Central memory CD4-positive, alpha-beta T cell (primary cell): ENCODE measurements at regions not wholly inside any gene's neighbourhood (a gene's known extent, or its start where the extent isn't known, plus 50 kb on each side); places are given as distances from the start of the nearest gene placed in this dataset.

Source experiments
- DNase-seq: peaks from one replicate; pipeline ENCODE4 v3.0.0; 2022

DNA sequence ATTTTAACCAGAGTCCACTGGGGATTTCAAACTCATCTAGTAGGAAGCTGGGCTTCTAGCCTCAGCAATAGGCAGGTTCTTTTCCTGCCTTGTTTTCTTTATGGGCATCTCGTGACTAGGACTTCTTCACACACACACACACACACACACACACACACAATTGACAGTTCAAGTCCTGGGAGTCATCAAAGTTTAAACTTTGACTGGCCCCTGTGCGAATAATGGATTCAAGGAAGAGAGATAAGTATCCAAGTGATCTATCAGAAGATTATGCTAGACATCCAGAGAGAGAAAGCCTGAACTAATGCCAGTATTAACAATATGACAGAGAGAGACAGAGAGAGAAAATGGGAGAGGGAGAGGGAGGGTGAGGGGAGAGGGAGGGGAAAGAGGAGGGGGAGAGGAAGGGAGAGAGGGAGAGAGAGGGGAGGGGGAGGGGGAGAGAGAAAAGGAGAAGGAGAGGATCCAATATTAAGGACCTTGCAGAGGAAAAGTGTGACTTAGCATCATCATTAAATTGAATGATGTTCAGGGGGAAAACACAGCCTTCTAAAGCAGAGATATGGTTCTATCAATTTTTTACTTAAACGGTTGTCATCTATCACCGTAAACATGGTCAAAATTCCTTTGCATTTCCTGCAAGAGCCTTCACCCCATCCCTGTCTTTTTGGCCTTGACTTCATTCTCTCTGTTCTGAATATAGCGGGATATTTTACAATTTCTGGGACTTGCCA is 327.6 kb upstream of the ZEB2 start:
- DNase-seq = no peak

DNA sequence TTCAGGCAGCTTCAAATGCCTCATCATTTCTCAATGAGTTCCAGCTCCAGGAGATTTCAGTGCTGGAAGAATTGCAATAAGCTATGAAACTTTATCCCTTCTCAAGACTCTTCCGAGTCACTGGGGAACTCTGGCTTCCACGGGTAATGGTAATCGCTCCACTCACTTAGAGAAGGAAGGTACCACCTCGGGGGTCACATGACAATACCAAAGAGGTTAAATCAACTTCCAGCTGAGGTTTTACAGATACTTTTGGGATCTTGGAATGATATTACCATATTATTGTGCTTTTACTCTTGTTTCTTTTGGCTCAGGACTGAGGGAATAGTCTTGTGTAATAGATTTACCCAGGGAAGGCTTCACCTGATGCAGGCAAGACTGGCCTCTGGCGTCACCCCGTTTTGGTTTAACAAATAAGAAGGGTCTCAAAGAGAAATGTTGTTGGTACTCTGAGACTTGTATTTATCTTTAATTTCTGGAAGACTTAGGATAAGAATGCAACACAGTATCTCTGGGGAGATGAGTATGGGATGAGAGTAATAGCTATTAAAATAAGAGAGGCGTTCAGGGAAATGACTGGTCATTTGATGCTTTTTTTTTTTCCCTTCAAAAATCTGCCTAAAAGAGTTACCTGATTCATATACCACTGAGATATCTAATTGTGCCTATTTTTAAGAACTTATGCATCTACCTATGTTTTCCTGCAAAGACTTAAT is 316.9 kb upstream of the ZEB2 start:
- no peak for DNase-seq

DNA sequence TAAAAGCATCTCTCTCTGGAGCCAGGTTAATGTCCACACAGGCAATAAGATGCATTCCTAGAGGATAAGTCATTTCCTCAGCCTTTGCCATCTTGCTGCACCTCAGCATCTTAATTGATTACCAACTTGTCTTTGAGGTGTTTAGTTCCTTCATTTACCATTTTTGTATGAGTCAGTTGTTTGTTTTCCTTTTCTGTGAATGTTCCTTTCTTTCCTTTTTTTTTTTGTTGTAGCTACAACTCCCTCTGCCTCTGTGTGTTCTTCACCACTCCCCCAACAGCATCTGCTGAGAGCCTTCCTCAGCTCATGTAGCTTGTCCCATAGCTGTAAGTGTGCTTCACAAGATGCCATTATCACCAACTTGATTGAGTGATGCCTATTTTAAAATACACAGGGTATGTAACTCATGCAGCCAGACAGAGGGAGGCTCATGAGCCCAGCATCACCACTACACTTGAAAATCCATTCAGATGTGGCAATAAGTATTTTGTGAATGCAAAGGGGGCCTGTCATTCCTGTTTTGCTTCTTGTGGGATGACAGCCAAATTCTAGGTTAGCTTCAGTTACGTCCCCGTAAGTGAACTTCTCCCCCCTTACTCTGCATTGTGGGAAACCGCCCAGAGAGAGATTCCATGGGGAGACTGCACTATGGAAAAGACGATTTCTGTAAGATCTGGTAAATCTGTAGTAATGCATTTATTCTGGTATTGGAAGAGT is 315.9 kb upstream of the ZEB2 start:
- DNase-seq = no peak

DNA sequence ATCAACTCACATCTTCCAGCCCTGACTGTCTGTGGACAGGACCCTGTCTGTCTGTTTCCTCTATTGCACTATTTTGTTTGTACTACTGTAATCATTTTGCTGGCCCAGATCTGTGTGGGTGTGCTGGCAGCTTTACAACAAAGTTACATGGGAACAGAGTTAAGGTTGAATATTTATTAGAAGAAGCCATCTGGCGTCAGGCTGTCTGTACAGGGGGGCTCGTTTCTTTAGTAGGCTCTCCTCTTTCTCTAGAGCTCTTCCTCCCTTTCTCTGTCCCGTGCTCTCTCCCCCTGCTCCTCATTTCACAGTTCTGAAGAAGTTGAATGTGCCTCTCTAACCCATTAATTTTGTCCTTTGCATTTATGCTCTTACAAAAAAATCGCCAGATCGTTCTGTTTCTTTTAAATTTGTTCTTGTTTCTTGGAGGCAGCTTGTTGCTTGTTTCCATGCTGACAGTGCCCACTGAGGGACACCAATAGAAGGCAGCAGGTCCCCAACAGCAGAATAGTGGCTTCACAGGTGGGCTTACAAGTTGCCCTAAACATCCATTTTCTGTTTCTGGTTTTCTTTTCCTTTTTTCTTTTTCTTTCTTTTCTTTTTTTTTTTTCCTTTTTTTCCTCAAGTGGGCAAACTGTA is 315.2 kb upstream of the ZEB2 start:
- DNase-seq = no peak

DNA sequence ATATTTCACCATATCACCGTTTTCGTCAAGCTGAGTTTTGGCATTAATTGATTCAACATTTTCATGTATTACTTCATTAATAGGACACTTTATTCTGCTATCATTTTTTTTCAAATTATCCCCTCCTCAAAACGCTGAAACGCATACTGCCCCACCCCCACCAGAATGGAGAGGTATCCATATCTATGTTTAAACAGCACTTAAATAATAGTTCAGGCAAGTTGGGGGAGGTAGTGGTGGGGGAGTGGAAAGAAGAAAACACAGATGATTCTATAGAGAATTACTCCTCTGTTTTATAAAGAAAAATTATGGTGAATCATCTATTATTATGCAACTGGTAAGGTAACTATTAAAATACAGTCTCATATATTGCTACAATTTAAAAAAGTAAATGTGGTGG is 314.4 kb upstream of the ZEB2 start:
- DNase-seq = no peak

DNA sequence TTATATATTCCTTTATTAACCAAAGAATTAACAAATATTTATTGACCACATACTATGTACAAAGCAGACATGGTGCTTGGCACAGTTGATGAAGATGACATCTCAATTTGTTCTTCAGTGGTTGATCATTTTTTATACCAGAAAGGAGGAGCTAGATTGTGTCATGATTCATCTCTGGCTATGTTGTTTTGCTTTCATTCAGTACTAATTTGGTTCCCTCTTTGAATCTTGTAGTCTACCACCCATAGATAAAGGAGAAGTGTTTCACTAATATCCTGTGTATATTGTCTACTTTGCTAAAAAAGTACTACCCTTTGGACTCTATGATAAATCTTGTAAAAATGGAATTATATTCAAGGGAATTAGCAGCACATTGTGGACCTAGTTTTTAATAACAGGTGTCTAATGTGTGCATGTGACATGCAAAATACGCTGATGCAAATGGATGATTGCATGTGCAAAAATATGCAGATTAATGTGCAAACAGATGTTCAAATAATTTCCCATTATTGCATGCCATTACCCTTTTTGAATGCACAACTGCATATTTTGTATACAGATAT is 313.2 kb upstream of the ZEB2 start:
- no peak for DNase-seq

DNA sequence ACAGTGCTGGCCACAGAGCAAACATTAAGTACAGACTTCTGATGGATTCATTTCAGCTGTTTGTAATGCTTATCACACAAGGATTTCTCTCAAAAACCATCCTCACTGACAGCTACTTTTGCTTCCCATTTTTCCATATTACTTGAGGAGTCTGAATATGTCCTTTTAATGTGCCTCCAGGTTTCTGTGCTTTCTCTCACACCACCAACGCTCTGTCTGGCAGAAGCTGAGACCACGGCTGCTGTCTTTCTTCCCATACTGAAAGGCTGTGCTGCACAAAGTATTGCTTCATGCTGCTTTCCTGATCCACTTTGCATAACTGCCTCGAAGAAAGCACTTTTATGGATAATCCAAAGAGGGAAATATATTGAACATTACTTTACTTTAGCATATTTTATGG is 312.1 kb upstream of the ZEB2 start:
- no peak for DNase-seq

DNA sequence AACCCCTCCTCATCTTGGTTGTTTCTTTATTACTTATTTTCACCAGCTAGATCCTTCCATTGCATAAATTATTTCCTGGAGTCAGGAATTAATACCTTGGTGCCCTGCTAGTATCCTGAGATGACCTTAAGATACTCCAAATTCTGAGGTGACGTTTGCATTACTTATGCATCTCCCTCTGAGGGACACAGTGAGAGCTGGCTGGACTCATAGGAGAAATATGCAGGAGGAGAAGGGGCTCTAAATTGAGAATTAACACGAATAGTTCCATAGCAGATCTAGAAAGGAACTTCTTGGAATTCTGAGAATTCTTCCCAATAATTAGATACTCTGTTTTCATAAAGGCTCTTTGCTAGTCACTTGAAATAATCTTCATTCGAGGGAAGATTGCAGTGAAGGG is 310.6 kb upstream of the ZEB2 start:
- DNase-seq = no peak

DNA sequence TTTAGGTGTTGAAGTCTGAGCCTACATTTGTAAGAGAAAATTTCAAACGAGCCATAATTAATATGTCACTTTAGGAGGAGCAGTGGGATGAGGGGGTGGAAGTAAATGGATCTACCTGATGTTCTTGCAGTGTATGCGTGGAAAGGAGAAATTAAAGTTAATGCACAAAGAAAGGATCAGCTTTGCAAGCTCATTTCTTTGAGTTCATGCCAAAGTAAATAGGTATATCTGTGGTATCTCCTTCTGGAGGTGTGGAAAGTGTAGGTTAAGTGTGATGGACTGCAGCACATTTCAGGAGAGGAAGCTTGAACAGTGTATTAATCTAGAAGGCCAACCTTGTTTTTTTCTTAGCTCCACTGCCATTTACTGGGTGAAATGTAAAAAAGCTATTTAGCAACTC is 307.5 kb upstream of the ZEB2 start:
- no peak for DNase-seq

DNA sequence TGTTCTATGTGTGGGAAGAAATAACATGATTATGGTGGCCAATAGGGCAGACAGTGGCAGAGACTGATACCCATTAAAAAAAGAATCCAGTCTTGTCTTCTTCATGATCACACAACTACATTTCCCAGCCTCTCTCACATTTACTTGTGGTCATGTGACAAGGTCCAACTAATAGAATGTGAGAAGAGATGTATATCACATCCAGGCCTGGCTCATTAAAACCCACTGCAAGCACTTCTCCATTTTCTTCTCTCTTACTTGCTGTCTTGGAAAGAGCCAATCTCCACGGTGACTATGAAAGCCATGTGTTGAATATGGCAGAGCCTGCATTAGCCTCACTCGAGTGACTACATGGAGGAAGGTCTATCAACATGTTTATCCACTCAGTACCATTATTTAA is 306.2 kb upstream of the ZEB2 start:
- DNase-seq = no peak

DNA sequence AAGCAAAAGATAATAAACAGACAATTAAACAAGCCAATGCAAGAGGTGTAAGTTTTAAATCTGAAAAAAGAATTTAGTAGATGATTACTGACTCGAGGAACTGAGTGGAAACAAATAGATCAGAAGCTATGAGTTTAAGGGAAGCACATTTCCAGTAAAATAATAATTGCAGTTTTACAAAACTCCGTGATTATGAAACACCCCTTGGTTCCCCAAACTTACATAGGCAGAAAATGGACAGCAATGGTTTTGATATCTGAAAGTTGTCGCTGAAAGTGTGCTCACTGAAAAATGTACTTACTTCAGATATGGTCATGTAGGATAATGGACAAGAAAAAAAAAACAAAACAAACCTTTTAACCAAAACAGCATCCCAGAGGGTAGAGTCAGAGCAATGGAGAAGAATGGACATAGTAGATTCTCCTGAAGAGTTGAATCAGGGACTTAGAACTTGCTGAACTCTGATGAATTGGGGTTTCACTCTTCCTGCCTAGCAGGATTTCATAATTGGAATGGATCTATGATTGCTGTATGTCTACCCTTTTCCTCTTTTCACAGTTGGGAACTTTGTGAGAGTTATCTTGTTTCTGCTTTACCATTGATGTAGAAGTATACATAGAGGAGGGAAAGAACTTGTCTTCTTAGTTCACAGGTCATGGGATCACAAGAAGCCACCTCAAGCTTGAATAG is 305.6 kb upstream of the ZEB2 start:
- DNase-seq = no peak

DNA sequence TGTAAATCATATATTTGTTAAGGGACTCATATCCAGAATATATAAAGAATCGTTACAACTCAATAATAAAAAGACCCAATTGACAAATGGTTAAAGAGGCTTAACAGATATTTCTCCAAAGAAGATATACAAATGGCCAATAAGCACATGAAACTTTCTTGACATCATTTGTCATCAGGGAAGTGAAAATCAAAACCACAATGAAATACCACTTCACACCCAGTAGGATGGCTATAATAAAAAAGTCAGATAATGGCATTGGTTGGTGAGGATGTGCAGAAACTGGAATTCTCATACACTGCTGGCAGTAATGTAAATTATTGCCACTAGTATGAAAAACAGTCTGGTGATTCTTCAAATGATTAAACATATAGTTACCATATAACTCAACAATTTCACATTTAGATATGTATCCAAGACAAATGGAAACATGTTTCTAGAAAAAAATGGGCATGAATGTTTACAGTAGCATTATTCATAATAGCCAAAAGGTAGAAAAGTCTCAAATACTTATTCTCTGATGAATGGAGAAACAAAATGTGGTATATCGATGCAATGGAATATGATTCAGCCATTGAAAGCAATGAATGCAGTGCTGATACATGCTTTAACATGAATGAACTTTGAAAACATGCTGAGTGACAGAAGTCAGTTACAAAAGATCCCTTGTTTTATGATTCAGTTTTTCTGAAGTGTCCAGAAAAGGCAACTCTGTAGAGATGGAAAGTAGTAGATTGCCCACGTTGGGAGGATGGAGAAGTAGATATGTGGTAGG is 304.6 kb upstream of the ZEB2 start:
- no peak for DNase-seq

DNA sequence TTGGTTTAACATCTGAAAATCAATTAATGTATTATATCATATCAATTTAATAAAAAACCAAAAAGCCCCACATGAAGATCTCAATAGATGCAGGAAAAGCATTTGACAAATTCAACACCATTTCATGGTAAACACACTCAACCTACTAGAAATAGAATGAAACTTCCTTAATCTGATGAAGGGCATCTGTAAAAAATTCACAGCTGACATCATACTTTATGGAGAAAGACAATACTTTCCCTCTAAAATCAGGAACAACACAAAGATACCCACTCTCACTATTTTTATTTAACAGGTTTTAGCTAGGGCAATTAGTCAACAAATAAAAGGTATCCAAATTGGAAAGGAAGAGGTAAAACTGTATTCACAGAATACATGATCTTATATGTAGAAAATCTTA is 303.0 kb upstream of the ZEB2 start:
- no peak for DNase-seq

DNA sequence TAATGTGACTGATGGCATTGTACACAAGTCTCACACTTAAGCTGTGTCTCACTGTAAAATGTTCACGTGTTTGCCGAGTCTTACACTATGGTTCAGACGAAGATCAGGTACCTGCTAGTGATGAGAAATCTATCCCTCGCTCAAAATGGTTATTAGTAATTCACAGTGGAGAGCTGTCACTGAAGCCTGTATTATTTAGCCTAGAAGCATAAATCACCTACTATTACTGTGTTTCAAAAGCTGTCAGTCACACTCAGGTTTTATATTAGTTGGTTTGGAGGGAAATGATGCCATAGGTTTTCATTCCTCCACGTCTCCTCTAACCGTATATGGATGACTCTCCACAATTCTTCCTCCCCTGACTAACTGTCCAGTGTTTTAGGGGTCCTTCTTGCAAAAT is 292.4 kb upstream of the ZEB2 start:
- DNase-seq = no peak

DNA sequence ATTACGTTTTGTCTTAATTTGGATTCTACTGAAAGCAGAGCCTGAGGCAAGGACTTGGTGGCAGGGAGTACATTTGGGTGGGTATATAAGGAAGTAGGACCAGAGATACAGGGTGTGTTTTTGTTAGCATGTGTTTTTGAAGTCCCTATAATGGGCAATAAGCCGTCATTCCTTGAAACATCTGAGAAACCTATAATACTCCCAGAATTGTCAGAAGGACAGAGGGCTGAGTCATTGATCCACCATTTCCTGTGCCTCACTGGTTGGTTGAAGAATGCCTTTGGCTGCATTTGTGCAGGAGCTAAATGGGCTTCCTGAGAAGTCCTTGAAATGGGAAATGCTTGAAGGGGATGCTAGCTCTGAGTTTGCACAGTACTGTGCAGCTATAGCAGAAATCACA is 281.8 kb upstream of the ZEB2 start:
- no peak for DNase-seq

DNA sequence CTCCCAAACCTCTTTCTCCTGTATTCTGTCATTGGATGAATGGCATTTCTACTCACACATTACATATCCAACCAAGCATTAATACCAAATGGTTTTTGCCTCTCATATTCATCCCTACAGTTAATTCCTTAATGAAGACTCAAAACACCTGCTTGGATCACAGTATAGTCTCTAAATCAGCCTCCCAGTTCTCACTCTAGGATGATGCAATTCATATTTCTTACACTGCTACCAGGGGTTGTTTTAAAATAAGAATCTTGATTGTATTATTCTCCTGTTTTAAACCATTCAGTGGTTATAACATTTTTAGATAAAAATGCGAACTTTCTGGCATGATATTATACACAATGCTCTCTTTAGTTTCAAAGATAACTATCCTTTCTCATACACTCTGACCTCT is 281.4 kb upstream of the ZEB2 start:
- DNase-seq = no peak

DNA sequence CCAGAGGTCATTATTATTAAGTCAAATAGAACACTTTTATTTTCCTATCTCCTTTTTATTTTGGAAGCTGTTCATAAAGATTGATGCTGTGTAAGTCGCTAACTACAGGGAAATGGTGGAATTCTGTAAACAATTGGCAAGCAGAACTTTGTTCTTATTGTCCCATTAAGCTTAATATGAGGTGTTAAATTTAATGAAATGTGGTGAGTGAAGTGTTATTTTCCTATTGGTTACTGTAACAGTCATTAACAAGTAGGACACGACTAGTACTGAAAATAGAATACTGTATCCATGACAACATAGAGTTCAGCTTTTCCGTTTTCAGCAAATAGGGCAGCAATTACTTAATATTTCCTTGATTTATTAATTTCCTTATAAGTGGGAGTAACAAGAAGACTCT is 279.1 kb upstream of the ZEB2 start:
- no peak for DNase-seq

DNA sequence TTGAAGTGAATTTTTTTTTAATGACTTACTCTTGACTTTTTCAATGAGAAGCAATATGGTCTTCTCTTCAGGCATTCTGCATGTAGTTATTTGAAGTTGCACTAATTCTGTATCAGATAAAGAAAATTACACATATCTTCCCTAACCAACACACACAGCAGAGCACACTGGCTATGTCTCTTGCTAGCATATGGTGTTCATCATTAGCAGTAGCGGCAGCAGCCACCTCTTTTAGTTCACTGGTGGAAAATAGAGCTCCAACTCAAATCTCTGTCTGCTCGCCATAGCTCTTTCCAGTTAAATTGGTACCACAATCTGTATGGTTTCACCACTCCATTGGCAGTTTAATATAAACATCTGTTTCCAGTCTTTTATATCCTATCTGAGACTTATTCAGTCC is 278.1 kb upstream of the ZEB2 start:
- DNase-seq = no peak

DNA sequence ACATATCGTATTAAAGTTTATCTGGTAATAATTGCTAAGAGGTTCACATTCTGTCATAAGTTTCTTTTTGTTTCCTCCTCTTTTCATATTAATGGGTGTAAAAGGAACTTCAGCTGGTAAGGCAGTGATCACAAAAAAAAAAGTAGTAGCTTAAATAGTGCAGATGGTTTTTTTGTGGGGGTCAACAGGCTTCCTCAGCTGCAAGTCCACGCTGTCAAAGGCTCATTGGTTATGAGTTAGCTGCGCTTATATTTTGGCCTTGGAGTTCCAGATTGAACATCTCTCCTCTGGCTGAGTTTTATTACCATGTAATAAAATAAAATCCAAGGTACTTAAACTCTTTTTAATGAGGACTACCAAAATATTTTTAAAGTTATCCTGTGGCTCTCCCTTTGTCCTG is 277.0 kb upstream of the ZEB2 start:
- DNase-seq = no peak

DNA sequence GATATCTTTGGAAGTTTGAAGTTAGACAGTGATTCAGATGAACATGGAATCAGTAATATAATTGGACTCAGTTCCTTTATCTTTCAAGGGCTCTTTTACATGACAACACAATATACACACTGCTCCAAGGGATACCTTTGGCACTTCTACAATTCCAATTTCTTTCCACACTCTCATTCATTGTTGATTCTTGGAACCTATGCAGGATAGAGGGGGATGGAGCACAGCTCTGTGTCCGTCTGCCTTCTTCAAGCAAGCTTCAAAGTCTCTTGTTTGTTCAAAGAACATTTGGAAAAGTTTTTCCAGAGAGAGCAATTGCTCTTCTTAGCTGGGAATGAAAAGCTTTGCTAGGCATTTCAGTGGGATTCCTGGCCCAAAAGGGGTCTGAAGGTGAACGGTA is 276.2 kb upstream of the ZEB2 start:
- DNase-seq = no peak

DNA sequence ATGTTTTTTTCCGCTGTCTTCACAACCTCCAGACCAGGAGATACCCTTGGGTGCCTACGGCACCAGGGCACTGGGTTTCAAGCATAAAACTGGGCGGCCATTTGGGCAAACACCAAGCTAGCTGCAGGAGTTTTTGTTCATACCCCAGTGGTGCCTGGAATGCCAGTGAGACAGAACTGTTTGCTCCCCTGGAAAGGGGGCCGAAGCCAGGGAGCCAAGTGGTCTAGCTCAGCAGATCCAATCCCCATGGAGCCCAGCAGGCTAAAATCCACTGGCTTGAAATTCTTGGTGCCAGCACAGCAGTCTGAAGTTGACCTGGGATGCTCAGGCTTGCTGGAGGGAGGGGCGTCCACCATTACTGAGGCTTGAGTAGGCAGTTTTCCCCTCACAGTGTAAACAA is 265.3 kb upstream of the ZEB2 start:
- no peak for DNase-seq

DNA sequence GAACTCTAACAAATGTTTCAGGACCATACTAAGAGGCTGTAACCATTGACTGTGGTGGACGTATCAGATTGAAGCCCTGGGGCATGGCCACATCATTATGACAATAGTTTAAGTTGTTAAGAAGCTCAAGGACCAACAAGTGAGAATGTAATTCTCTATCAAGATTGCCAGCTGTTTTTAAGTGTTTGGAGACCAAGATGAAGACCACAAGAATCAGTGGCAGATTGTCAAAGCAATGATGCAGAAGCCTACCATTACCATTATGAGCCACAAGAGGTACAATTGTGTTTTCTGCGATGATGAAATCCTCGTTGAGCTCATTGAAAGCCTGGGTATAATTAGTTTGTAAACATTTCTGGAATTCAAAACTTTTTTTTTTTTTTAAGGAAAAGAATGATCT is 261.1 kb upstream of the ZEB2 start:
- DNase-seq = no peak
